WTC11 (cell line): ENCODE measurements at regions not wholly inside any gene's neighbourhood (a gene's known extent, or its start where the extent isn't known, plus 50 kb on each side); places are given as distances from the start of the nearest gene placed in this dataset.
"Not testable (repeated sequence)": the region's sequence is repeated elsewhere in the genome, so short reads cannot be mapped to it uniquely, and the experiment has no call there.

Source experiments
- CBFB ChIP-seq: sonication (generic); formaldehyde crosslinking; IDR thresholded peaks from 2 replicates; pipeline ENCODE4 v1.8.1; 2022; ENCODE audit warnings: mild to moderate bottlenecking, low read depth, missing genetic modification reagents
- TEAD4 ChIP-seq: sonication (generic); formaldehyde crosslinking; IDR thresholded peaks from 2 replicates; pipeline ENCODE4 v1.8.0; 2022; ENCODE audit warnings: mild to moderate bottlenecking, missing genetic modification reagents
- TF ChIP-seq, protein P1 (sequence below): fragments of 200-600 bp; IDR thresholded peaks from 2 replicates; pipeline ENCODE4 v1.8.0; 2022; ENCODE audit warnings: antibody characterized with exemption
- TF ChIP-seq, protein P2 (sequence below): fragments of 250-450 bp; sonication (Bioruptor Pico); IDR thresholded peaks from 2 replicates; pipeline ENCODE4 v1.9.0; 2021; ENCODE audit warnings: mild to moderate bottlenecking, borderline replicate concordance
- TF ChIP-seq, protein P3 (sequence below): sonication (generic); formaldehyde crosslinking; IDR thresholded peaks from 2 replicates; pipeline ENCODE4 v1.8.1; 2022; ENCODE audit warnings: low read depth, missing genetic modification reagents, borderline replicate concordance
- TF ChIP-seq, protein P4 (sequence below): sonication (generic); formaldehyde crosslinking; IDR thresholded peaks from 2 replicates; pipeline ENCODE4 v1.8.0; 2023; ENCODE audit warnings: missing genetic modification reagents

DNA sequence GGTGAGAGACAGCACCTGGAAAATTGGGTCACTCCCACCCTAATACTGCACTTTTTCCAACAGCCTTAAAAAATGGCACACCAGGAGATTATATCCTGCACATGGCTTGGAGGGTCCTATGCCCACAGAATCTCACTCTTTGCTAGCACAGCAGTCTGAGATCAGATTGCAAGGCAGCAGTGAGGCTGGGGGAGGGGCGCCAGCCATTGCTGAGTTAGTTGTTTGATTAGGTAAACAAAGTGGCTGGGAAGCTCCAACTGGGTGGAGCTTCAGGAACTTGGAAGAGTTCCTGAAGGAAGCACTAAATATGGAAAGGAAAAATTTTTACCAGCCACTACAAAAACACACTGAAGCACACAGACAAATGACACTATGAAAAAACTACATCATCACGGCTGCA, 91.1 kb upstream of the UTY start:
- TF ChIP-seq, protein P1, sequence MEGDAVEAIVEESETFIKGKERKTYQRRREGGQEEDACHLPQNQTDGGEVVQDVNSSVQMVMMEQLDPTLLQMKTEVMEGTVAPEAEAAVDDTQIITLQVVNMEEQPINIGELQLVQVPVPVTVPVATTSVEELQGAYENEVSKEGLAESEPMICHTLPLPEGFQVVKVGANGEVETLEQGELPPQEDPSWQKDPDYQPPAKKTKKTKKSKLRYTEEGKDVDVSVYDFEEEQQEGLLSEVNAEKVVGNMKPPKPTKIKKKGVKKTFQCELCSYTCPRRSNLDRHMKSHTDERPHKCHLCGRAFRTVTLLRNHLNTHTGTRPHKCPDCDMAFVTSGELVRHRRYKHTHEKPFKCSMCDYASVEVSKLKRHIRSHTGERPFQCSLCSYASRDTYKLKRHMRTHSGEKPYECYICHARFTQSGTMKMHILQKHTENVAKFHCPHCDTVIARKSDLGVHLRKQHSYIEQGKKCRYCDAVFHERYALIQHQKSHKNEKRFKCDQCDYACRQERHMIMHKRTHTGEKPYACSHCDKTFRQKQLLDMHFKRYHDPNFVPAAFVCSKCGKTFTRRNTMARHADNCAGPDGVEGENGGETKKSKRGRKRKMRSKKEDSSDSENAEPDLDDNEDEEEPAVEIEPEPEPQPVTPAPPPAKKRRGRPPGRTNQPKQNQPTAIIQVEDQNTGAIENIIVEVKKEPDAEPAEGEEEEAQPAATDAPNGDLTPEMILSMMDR, result not testable (repeated sequence)
- TF ChIP-seq, protein P2, sequence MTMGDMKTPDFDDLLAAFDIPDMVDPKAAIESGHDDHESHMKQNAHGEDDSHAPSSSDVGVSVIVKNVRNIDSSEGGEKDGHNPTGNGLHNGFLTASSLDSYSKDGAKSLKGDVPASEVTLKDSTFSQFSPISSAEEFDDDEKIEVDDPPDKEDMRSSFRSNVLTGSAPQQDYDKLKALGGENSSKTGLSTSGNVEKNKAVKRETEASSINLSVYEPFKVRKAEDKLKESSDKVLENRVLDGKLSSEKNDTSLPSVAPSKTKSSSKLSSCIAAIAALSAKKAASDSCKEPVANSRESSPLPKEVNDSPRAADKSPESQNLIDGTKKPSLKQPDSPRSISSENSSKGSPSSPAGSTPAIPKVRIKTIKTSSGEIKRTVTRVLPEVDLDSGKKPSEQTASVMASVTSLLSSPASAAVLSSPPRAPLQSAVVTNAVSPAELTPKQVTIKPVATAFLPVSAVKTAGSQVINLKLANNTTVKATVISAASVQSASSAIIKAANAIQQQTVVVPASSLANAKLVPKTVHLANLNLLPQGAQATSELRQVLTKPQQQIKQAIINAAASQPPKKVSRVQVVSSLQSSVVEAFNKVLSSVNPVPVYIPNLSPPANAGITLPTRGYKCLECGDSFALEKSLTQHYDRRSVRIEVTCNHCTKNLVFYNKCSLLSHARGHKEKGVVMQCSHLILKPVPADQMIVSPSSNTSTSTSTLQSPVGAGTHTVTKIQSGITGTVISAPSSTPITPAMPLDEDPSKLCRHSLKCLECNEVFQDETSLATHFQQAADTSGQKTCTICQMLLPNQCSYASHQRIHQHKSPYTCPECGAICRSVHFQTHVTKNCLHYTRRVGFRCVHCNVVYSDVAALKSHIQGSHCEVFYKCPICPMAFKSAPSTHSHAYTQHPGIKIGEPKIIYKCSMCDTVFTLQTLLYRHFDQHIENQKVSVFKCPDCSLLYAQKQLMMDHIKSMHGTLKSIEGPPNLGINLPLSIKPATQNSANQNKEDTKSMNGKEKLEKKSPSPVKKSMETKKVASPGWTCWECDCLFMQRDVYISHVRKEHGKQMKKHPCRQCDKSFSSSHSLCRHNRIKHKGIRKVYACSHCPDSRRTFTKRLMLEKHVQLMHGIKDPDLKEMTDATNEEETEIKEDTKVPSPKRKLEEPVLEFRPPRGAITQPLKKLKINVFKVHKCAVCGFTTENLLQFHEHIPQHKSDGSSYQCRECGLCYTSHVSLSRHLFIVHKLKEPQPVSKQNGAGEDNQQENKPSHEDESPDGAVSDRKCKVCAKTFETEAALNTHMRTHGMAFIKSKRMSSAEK, result not testable (repeated sequence)
- not testable (repeated sequence) for TF ChIP-seq CBFB (CRISPR knock-in tag); TEAD4
- TF ChIP-seq, protein P3, sequence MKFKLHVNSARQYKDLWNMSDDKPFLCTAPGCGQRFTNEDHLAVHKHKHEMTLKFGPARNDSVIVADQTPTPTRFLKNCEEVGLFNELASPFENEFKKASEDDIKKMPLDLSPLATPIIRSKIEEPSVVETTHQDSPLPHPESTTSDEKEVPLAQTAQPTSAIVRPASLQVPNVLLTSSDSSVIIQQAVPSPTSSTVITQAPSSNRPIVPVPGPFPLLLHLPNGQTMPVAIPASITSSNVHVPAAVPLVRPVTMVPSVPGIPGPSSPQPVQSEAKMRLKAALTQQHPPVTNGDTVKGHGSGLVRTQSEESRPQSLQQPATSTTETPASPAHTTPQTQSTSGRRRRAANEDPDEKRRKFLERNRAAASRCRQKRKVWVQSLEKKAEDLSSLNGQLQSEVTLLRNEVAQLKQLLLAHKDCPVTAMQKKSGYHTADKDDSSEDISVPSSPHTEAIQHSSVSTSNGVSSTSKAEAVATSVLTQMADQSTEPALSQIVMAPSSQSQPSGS (CRISPR knock-in tag), result not testable (repeated sequence)
- TF ChIP-seq, protein P4, sequence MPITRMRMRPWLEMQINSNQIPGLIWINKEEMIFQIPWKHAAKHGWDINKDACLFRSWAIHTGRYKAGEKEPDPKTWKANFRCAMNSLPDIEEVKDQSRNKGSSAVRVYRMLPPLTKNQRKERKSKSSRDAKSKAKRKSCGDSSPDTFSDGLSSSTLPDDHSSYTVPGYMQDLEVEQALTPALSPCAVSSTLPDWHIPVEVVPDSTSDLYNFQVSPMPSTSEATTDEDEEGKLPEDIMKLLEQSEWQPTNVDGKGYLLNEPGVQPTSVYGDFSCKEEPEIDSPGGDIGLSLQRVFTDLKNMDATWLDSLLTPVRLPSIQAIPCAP (CRISPR knock-in tag), result not testable (repeated sequence)
